ENCODE measurements at regions not wholly inside any gene's neighbourhood (a gene's known extent, or its start where the extent isn't known, plus 50 kb on each side); places are given as distances from the start of the nearest gene placed in this dataset.

DNA sequence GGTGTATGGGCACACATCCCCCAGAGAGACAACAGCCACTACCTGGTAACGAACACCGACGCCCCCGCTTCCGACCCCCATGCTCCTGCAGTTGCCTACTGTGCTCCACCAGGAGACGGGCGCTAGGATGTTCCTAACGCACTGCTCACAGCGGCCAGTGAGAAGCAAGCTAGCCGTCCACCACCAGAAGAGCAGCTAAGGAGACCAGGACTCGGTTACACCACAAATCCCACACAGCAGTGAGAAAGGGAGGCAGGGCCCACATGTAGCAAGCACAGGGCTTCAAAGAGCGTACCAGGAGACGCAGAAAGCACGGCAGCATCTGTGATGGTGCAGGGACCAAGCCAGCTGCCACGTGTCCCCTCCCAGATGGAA is 117.0 kb downstream of the NCOR2 start:
- TF ChIP-seq, protein P1, sequence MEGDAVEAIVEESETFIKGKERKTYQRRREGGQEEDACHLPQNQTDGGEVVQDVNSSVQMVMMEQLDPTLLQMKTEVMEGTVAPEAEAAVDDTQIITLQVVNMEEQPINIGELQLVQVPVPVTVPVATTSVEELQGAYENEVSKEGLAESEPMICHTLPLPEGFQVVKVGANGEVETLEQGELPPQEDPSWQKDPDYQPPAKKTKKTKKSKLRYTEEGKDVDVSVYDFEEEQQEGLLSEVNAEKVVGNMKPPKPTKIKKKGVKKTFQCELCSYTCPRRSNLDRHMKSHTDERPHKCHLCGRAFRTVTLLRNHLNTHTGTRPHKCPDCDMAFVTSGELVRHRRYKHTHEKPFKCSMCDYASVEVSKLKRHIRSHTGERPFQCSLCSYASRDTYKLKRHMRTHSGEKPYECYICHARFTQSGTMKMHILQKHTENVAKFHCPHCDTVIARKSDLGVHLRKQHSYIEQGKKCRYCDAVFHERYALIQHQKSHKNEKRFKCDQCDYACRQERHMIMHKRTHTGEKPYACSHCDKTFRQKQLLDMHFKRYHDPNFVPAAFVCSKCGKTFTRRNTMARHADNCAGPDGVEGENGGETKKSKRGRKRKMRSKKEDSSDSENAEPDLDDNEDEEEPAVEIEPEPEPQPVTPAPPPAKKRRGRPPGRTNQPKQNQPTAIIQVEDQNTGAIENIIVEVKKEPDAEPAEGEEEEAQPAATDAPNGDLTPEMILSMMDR (IDR thresholded peaks at IDR 0.05; ENCODE audit: insufficient read depth, low read length, poor library complexity, severe bottlenecking): no peak
- no peak for TF ChIP-seq EZH2phosphoT487 (conservative IDR thresholded peaks at IDR 0.05; ENCODE audit: low read length)

Data from SU-DHL-6 (cell line).